ENCODE measurements at regions not wholly inside any gene's neighbourhood (a gene's known extent, or its start where the extent isn't known, plus 50 kb on each side); places are given as distances from the start of the nearest gene placed in this dataset.

DNA sequence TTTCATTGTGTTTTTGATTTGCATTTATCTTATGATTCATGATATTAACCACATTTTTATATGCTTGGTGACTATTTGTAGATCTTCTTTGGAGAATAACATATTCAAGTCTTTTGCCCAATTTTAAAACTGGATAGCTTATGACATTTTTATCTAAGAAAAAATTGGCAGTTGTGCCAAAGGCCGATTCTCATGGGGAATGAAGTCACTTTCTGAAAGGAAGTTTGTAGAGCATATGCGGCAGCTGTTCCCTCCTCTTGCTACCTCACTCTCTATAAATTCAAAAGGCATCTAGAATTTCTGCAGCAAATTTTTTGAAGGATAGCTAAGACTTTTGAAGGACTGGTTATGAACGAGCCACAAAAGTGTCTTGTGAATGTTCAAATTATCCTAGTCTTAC lies 2353.5 kb downstream of the ARAP2 start:
- Histone ChIP-seq H3K9me2 (replicated peaks; ENCODE audit: insufficient read depth) (no peaks in the 10 kb centered on the region), H3K36me3 (replicated peaks; ENCODE audit: insufficient read depth, low read depth) (no peaks in the 10 kb centered on the region), H3K9me3 (ENCODE audit: low read depth) (no peaks in the 10 kb centered on the region), H3K79me2 (no peaks in the 10 kb centered on the region), H4K20me1 (ENCODE audit: insufficient read depth, poor library complexity, severe bottlenecking) (no peaks in the 10 kb centered on the region), H3K4me1 (ENCODE audit: insufficient read depth) (no peaks in the 10 kb centered on the region), H3K27me3 (no peaks in the 10 kb centered on the region), H2AFZ (no peak overlapping the region), H3K27ac (no peak overlapping the region), H3K4me3 (no peak overlapping the region), H3K4me2 (no peak overlapping the region)
- TF ChIP-seq, protein P1, sequence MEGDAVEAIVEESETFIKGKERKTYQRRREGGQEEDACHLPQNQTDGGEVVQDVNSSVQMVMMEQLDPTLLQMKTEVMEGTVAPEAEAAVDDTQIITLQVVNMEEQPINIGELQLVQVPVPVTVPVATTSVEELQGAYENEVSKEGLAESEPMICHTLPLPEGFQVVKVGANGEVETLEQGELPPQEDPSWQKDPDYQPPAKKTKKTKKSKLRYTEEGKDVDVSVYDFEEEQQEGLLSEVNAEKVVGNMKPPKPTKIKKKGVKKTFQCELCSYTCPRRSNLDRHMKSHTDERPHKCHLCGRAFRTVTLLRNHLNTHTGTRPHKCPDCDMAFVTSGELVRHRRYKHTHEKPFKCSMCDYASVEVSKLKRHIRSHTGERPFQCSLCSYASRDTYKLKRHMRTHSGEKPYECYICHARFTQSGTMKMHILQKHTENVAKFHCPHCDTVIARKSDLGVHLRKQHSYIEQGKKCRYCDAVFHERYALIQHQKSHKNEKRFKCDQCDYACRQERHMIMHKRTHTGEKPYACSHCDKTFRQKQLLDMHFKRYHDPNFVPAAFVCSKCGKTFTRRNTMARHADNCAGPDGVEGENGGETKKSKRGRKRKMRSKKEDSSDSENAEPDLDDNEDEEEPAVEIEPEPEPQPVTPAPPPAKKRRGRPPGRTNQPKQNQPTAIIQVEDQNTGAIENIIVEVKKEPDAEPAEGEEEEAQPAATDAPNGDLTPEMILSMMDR (IDR thresholded peaks at IDR 0.05; ENCODE audit: poor library complexity): no peak
- TF ChIP-seq EZH2phosphoT487 (IDR thresholded peaks at IDR 0.05; ENCODE audit: low read depth, severe bottlenecking, unreplicated experiment): no peak
- no peak for TF ChIP-seq EZH2 (IDR thresholded peaks at IDR 0.05; ENCODE audit: borderline replicate concordance)
- DNase-seq (ENCODE audit: low spot score): no peak
- WGBS (ENCODE audit: low lambda C conversion rate, missing lambda C conversion rate): 97% methylated on average over 3 of the region's 3 CpGs

DNA sequence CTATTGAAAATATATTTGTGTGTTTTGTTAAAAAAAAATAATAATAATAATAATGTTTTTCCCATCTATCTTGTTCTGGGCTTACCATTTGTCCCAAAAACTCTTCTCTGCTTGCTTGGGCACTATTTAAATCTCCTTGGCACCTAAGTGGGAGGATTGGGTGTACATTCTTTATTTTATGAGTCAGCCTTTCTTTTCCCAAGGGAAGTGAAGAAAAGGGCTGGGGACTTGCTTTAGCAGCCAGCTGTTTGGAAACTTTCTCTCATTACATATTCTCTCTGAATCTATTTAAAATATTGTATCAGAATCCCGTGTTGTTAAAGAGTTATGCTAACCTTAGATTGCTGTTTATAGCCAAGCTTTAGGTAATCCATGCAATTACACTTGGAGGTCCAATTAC lies 2332.4 kb downstream of the ARAP2 start:
- Histone ChIP-seq H2AFZ (no peak overlapping the region), H3K4me3 (no peak overlapping the region), H3K9me2 (replicated peaks; ENCODE audit: insufficient read depth) (no peaks in the 10 kb centered on the region), H4K20me1 (ENCODE audit: insufficient read depth, poor library complexity, severe bottlenecking) (no peaks in the 10 kb centered on the region), H3K4me1 (ENCODE audit: insufficient read depth) (no peaks in the 10 kb centered on the region), H3K9me3 (ENCODE audit: low read depth) (peaks cover 8% of the 10 kb centered on the region), H3K27me3 (no peaks in the 10 kb centered on the region), H3K4me2 (no peak overlapping the region), H3K36me3 (replicated peaks; ENCODE audit: insufficient read depth, low read depth) (no peaks in the 10 kb centered on the region), H3K79me2 (no peaks in the 10 kb centered on the region), H3K27ac (no peak overlapping the region)
- no peak for DNase-seq (ENCODE audit: low spot score)
- TF ChIP-seq EZH2phosphoT487 (IDR thresholded peaks at IDR 0.05; ENCODE audit: low read depth, severe bottlenecking, unreplicated experiment) (no peak), EZH2 (IDR thresholded peaks at IDR 0.05; ENCODE audit: borderline replicate concordance) (no peak)
- TF ChIP-seq, protein P1 (IDR thresholded peaks at IDR 0.05; ENCODE audit: poor library complexity): no peak
- WGBS (ENCODE audit: low lambda C conversion rate, missing lambda C conversion rate): 62% methylated on average over 1 of the region's 1 CpG

- no peaks in the 10 kb centered on the region for H3K36me3 ChIP-seq (replicated peaks; ENCODE audit: insufficient read depth, low read depth)
- TF ChIP-seq, protein P1 (IDR thresholded peaks at IDR 0.05; ENCODE audit: poor library complexity): no peak
- TF ChIP-seq EZH2phosphoT487 (IDR thresholded peaks at IDR 0.05; ENCODE audit: low read depth, severe bottlenecking, unreplicated experiment): no peak
- no peak for TF ChIP-seq EZH2 (IDR thresholded peaks at IDR 0.05; ENCODE audit: borderline replicate concordance)
- no peak overlapping the region for H3K27ac ChIP-seq
- no peaks in the 10 kb centered on the region for H3K4me1 ChIP-seq (ENCODE audit: insufficient read depth)
- no peaks in the 10 kb centered on the region for H3K9me2 ChIP-seq (replicated peaks; ENCODE audit: insufficient read depth)
- no peaks in the 10 kb centered on the region for H4K20me1 ChIP-seq (ENCODE audit: insufficient read depth, poor library complexity, severe bottlenecking)
- H3K4me3 ChIP-seq: no peak overlapping the region
- no peaks in the 10 kb centered on the region for H3K27me3 ChIP-seq
- no peak overlapping the region for H3K4me2 ChIP-seq
- H3K9me3 ChIP-seq (ENCODE audit: low read depth): peaks cover 15% of the 10 kb centered on the region
- no peaks in the 10 kb centered on the region for H3K79me2 ChIP-seq
- 57% methylated on average over 2 of the region's 2 CpGs for WGBS (ENCODE audit: low lambda C conversion rate, missing lambda C conversion rate)
- no peak for DNase-seq (ENCODE audit: low spot score)
- H2AFZ ChIP-seq: no peak overlapping the region
These were observed 2329.9 kb downstream of the ARAP2 start for GRCh38 chr4:33914386-33914785.

- no peak for DNase-seq (ENCODE audit: low spot score)
- WGBS (ENCODE audit: low lambda C conversion rate, missing lambda C conversion rate): 97% methylated on average over 1 of the region's 1 CpG
- TF ChIP-seq, protein P1 (IDR thresholded peaks at IDR 0.05; ENCODE audit: poor library complexity): no peak
- TF ChIP-seq EZH2 (IDR thresholded peaks at IDR 0.05; ENCODE audit: borderline replicate concordance) (no peak), EZH2phosphoT487 (IDR thresholded peaks at IDR 0.05; ENCODE audit: low read depth, severe bottlenecking, unreplicated experiment) (no peak)
- no peak overlapping the region for H2AFZ ChIP-seq
- H3K36me3 ChIP-seq (replicated peaks; ENCODE audit: insufficient read depth, low read depth): no peaks in the 10 kb centered on the region
- H3K79me2 ChIP-seq: no peaks in the 10 kb centered on the region
- no peak overlapping the region for H3K4me3 ChIP-seq
- H3K4me2 ChIP-seq: no peak overlapping the region
- H3K9me3 ChIP-seq (ENCODE audit: low read depth): no peaks in the 10 kb centered on the region
- no peaks in the 10 kb centered on the region for H4K20me1 ChIP-seq (ENCODE audit: insufficient read depth, poor library complexity, severe bottlenecking)
- H3K27me3 ChIP-seq: no peaks in the 10 kb centered on the region
- H3K9me2 ChIP-seq (replicated peaks; ENCODE audit: insufficient read depth): no peaks in the 10 kb centered on the region
- no peak overlapping the region for H3K27ac ChIP-seq
- no peaks in the 10 kb centered on the region for H3K4me1 ChIP-seq (ENCODE audit: insufficient read depth)
These were observed 2320.8 kb downstream of the ARAP2 start for GRCh38 chr4:33923469-33923868.
